ENCODE measurements at regions not wholly inside any gene's neighbourhood (a gene's known extent, or its start where the extent isn't known, plus 50 kb on each side); places are given as distances from the start of the nearest gene placed in this dataset.
"Not testable (repeated sequence)": the region's sequence is repeated elsewhere in the genome, so short reads cannot be mapped to it uniquely, and the experiment has no call there.

GRCh38 chr4:1567808-1568581 lies 116.1 kb downstream of the FAM53A start:
- no peak for DNase-seq (ENCODE audit: low read depth, low spot score)
- TF ChIP-seq CTCF (IDR thresholded peaks at IDR 0.05; ENCODE audit: low read depth, low read length), result no peak
- in situ Hi-C loops (cut with HindIII; ENCODE audit: low sequenced_read_pairs), result no loop called here
- no peak overlapping the region for H3K4me3 ChIP-seq (ENCODE audit: low read depth, low read length)

- in situ Hi-C loops (cut with HindIII; ENCODE audit: low sequenced_read_pairs), result no loop called here
- no peak overlapping the region for H3K4me3 ChIP-seq (ENCODE audit: low read depth, low read length)
- no peak for DNase-seq (ENCODE audit: low read depth, low spot score)
- no peak for TF ChIP-seq CTCF (IDR thresholded peaks at IDR 0.05; ENCODE audit: low read depth, low read length)
These were observed 116.7 kb downstream of the FAM53A start for GRCh38 chr4:1567519-1567807.

GRCh38 chr4:1566838-1567518 lies 117.1 kb downstream of the FAM53A start:
- in situ Hi-C loops (cut with HindIII; ENCODE audit: low sequenced_read_pairs), result no loop called here
- no peak for TF ChIP-seq CTCF (IDR thresholded peaks at IDR 0.05; ENCODE audit: low read depth, low read length)
- no peak for DNase-seq (ENCODE audit: low read depth, low spot score)
- H3K4me3 ChIP-seq (ENCODE audit: low read depth, low read length), result no peak overlapping the region

- H3K4me3 ChIP-seq (ENCODE audit: low read depth, low read length); in situ Hi-C loops (cut with HindIII; ENCODE audit: low sequenced_read_pairs); DNase-seq (ENCODE audit: low read depth, low spot score): not testable (repeated sequence)
These were observed 117.7 kb downstream of the FAM53A start for GRCh38 chr4:1566301-1566837.

GRCh38 chr4:1565598-1566295 lies 118.4 kb downstream of the FAM53A start:
- in situ Hi-C loops (cut with HindIII; ENCODE audit: low sequenced_read_pairs), result no loop called here
- no peak for TF ChIP-seq CTCF (IDR thresholded peaks at IDR 0.05; ENCODE audit: low read depth, low read length)
- DNase-seq (ENCODE audit: low read depth, low spot score), result no peak

GRCh38 chr4:1564535-1565375 lies 119.4 kb downstream of the FAM53A start:
- in situ Hi-C loops (cut with HindIII; ENCODE audit: low sequenced_read_pairs), result no loop called here
- TF ChIP-seq CTCF (IDR thresholded peaks at IDR 0.05; ENCODE audit: low read depth, low read length), result no peak
- no peak overlapping the region for H3K4me3 ChIP-seq (ENCODE audit: low read depth, low read length)
- no peak for DNase-seq (ENCODE audit: low read depth, low spot score)

More at GRCh38 chr4:1565598-1566295, 118.4 kb downstream of the FAM53A start:
- H3K4me3 ChIP-seq (ENCODE audit: low read depth, low read length), result no peak overlapping the region

Data from astrocyte of the spinal cord (primary cell).